ENCODE measurements at regions not wholly inside any gene's neighbourhood (a gene's known extent, or its start where the extent isn't known, plus 50 kb on each side); places are given as distances from the start of the nearest gene placed in this dataset.

DNA sequence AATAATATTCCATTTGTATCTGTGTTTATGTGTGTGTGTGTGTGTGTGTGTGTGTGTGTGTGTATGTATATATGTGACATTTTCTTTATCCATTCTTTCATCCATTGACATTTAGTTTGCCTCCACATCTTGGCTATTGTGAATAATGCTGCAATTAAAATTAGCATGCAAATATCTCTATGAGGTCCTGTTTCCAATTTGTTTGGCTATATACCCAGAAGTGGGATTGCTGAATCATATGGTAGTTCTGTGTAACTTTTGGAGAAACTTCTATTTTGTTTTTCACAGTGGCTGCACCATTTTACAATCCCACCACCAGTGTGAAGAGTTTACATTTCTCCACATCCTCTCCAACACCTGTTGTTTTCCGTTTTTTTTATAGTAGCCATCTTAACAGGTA is 53.1 kb downstream of the CH25H start:
- intact Hi-C loops (cut with DNase I), result no loop called here
- DNase-seq, result no peak

DNA sequence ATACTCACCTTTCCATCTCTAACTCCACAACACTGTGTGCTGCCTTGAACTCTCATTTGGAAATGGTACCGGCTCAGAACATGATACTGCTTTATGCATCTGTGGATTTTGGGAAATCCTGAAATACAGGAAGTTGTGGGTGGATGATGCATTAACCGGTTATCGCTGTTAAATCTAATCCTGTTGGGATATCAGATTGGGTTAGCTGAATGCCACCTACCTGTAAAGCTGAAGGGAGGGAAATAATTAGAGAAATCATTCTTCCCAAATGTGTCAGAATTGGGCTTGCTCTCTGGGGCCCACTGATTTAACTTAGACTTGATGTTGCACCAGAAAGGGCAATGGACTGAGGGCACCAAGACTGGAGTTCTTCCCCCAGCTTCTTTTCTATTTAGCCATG is 54.0 kb downstream of the CH25H start:
- no peak for DNase-seq
- intact Hi-C loops (cut with DNase I), result no loop called here

DNA sequence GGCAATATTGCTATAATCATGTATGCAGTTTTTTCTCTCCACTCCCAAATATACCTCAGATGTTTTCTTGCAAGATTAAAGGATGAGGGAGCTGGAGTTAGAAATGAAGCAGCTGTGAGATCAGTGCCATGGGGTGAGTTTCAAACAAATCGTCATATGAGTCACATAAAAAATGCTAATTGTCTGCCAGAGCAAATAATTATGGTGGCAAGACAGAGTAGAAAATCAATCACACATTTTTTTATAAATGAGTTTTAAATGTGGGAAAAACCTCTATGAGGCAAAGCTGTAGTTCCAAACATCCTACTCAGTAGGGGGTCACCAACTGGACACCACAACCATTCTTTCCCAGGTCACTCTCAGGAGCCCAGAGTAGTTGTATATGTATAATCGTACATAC is 55.3 kb downstream of the CH25H start:
- DNase-seq, result no peak
- intact Hi-C loops (cut with DNase I), result no loop called here

DNA sequence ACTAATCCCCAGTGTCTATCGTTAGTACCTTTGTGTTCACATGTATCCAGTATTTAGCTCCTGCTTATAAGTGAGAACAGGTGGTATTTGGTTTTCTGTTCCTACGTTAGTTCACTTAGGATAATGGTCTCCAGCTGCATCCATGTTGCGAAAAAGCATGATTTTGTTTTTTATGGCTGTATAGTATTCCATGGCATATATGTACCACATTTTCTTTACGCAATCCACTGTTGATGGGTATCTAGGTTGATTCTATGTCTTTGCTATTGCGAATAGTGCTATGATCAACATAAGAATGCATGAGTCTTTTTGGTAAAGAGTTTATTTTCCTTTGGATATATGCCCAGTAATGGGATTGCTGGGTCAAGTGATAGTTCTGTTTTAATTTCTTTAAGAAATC is 59.1 kb downstream of the CH25H start:
- intact Hi-C loops (cut with DNase I), result no loop called here
- DNase-seq, result no peak

DNA sequence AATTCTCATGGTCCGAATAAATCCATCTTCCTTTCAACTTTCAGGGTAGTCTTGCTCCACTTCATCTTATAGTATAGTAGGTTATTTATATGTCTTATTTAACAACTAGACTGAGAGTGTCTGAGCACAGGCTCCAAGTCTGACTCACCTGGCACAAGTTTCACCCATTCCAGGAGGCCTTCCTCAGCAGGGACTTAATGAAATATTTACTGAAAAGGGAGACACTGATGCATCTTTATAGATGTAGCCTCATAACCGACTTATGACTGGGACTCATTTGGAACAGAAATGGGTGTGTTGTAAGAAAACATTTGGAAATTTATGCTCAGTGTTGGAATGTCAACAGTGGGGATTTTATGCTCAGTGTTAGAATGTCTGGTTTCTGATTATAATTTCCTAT is 59.9 kb downstream of the CH25H start:
- DNase-seq, result no peak
- intact Hi-C loops (cut with DNase I), result no loop called here

DNA sequence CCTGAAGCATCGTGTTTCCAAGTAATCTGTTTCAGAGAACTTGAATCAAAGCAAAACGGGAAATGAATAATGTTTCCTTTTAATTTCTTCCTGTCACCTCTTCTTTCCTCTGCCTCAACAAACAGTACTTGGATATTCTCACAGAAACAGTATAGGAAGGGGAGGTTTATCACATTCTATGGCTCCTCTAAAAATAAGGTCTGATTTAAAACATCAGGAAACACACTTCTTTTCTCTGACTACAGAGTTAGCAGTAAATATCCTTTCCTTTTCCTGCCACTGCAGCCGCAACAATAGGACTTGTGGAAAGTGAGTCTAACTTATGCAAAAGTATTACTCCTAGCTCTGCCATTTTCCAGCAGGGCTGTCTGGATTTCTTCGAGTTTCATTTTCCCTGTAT is 62.3 kb downstream of the CH25H start:
- intact Hi-C loops (cut with DNase I), result no loop called here
- no peak for DNase-seq

DNA sequence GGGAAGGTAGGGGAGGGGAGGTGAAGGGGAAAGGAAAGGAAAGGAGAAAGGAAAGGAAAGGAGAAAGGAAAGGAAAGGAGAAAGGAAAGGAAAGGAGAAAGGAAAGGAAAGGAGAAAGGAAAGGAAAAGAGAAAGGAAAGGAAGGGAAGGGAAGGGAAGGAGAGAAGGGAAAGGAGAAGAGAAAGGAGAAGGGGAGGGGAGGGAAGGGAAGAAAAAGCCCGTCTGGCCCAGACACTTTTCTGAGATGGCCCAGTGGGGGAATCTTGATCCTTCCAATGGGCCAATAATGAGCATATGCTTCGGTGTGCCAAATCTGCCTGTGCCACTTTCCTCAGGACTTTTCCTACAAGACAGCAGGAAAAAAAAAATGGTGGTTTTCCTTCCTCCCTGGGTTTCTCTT is 64.5 kb downstream of the CH25H start:
- intact Hi-C loops (cut with DNase I), result no loop called here
- DNase-seq, result no peak

DNA sequence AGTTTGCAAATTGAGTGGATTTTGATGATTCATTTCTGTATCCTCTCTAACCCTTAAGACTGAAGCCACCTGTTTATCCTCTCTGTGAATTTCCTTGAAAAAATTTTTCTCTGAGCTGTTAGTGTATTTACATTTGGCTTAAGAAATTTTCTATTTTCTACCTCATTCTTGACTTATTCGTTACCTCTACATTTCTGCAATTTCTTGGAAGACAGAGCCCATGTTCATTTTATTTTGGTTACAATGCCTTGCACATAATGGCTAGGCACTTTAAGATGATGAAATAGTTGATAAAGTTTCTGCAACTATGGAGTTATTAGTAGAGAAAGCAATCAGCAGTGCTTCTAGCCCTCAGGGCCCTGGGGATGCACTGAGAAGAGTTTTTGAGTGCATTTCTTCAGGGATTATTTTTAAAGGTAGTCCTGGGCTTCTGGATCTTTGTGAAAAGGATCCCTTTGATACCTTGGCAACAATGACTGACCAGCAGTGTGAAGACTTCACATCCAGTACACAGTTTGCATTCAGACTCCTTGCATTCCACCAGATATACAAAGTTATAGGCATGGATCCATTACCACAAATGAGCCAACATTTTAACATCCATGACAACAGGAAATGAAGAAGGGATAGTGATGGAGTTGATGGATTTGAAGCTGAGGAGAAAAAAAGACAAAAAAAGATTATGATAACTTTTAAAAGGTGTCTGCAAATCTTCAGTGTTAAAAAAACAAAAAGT is 68.2 kb downstream of the CH25H start:
- intact Hi-C loops (cut with DNase I), result no loop called here
- no peak for DNase-seq

DNA sequence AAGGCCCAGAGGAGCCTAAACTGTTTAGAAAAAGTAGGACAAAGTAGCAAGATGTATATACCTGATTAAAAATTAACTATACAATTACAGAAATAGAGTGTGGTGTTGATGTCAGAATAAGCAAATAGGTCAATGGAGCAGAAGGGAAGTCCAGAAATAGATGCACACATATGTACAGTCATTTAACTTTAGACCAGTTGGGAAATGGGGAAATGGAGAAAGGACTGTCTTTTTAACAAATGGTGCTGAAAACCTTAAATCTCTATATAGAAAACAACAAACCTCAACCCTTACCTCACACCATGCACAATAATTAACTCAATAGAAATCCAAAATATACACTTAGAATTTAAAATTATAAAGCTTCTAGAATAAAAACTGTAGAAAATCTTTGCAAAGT is 72.2 kb downstream of the CH25H start:
- DNase-seq, result no peak
- intact Hi-C loops (cut with DNase I), result no loop called here

DNA sequence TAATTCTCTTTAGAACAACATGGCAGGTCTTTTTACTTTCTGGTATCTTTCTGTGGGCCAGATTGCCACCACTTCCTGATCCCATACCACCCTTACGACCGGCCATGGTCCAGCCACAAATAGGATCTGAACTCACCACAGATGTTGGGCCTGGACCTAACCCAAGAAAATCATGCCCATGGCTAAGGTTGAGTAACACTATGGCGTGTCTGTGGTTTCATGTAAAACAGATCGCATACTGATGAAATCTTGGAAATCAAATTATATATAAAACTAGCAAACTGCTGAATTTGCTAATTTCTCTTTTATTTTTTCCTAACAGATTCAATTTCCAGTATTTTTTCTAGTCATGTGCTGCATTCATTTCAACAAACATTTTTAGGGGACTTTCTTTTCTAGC is 77.2 kb downstream of the CH25H start:
- intact Hi-C loops (cut with DNase I), result no loop called here
- peak in 32 of 42 donors; percentile 4 to 61 (median 22) for DNase-seq

DNA sequence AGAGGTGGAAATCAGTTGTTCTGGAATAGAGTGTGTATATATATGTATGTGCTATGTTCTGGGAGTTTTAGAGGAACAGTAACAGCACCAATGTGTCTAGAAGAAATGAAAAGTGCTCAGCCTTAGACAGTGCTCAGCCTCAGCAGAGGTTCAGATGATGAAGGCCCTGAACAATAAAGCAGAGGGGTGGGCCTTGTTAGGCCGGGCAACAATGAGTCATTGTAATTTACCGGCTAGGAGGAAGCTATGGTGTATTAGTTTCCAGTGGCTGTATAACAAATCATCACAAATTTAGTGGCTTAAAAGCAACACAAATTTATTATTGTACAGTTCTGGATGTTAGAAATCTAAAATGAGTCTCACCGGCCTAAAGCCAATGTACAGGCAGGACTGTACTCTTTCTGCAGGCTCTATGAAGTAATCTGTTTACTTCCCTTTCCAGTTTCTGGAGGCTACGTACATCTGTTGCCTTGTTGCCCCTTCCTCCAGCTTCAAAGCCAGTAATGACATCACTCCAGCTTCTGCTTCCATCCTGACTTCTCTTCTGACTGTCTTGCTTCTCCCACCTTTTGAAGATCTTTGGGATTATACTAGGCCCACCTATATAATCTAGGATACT is 84.6 kb downstream of the CH25H start:
- DNase-seq, result peak in 5 of 42 donors; percentile 15 to 39 (median 17)
- intact Hi-C loops (cut with DNase I), result no loop called here

DNA sequence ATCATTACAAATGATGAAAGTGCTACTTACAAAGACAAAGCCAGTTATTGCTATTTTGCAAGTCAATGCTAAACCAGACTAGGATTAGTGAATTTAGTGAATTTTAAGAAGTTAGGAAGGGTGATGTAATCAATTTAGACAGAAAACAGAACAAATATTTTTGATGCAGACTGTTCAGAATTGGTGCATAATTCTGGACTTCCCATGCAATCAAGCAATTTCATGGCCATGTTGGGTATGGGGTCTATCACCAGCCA is 85.4 kb downstream of the CH25H start:
- DNase-seq, result no peak
- intact Hi-C loops (cut with DNase I), result no loop called here

DNA sequence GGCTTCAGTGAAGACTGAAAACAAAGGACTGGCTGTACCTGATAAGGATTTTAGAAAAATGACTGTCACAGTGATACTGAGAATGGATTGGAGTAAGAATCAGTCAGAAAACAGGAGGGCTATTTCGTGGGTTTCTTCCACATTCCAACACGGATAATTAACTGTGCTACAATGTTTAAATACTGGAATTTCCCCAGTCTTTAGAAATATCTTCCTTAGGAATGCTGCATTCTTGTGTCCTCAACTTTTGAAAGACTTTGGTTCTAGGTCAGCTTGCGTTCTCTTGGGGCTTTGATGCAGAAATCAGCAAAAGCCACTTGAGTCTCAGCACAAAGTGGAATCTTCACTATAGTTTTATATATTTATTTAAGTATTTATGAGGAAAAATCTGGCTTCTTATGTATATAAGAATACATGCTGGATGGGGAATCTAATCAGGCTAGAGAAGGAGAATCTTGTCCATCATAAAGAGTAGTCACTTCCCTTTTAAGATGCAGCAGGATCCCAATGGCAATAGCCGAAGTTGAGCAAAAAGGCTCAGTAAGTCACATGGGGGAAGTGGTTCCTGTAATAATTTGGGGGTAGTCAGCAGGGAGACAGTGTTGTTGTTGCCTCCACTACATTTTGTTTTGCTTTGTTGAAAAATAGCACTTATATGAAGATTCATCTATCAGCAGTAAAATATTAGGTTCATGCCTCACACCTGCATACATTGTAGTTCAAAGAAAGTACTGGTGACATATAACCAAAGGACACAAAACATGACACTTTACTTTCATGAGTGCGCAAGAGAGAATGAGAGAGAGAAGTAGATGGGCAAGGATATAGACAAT is 86.0 kb downstream of the CH25H start:
- DNase-seq, result peak in 1 of 42 donors; percentile 15
- intact Hi-C loops (cut with DNase I), result no loop called here

DNA sequence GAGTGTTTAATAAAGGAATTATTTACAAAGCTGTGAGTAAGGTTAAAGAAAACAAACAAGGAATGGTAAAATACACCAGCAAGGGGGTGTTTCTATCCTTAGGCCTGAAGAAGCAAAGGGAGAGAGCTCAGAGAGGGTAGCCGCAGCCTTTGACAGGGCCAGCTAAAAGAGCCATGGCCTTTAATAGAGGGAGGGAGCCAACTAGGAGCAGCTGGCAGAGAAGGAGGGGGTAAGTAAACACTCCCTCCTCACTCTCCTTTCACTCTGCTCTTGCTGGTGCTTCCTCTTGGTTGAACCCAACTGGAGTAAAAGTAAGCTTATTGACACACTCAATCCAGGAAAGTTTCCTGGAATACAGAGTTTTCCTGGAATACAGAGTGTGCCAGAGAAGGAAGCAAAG is 87.5 kb downstream of the CH25H start:
- intact Hi-C loops (cut with DNase I), result no loop called here
- DNase-seq, result no peak

DNA sequence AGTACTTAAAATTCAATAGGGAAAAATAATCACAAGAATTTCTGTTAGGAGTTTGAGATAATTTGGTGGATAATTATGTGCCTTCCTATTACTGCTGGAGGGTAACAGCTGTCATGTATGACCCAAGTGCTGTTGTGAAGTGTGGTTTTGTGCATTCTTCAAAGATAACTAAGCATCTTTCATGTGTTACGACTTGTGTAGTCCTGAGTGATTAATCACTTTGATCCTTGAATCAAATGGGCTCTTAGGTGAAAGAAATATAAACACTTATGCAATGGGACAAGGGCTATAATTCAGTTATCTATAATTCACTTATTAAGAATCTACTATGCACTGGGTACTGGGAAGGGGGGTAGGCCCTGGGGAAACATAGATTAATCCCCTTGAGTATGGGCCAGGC is 89.0 kb downstream of the CH25H start:
- DNase-seq, result no peak

DNA sequence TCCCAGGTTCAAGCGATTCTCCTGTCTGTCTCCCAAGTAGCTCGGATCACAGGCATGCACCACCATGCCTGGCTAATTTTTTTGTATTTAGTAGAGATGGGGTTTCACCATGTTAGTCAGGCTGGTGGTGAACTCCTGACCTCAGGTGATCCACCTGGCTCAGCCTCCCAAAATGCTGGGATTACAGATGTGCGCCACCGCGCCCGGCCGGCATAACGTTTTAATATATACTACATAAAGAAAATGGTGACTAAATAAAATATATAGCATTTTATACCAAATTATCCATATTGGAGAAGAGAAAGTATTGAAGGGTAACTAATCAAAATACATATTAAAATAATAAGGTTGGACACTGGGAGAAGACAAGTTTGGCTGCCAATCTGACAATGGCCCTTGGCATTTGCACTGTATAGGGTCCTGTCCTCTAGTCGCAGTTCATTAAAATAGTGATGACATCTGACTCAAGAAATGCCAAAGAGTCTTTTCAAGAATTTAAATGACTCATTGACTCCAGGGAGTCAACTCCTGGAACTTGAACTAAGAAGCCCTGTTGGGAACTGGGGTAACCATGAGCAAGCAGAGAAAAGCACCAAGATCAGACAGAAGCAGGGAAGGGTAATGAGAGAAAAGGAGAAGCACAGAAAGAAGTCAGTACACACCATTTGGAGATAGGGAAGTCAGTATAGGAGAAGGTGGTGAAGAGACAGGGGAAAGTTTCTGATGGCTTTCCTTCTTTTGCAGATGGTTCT is 91.1 kb downstream of the CH25H start:
- no peak for DNase-seq
- intact Hi-C loops (cut with DNase I), result no loop called here

More for the DNA sequence above, 89.0 kb downstream of the CH25H start:
- intact Hi-C loops (cut with DNase I), result no loop called here

DNA sequence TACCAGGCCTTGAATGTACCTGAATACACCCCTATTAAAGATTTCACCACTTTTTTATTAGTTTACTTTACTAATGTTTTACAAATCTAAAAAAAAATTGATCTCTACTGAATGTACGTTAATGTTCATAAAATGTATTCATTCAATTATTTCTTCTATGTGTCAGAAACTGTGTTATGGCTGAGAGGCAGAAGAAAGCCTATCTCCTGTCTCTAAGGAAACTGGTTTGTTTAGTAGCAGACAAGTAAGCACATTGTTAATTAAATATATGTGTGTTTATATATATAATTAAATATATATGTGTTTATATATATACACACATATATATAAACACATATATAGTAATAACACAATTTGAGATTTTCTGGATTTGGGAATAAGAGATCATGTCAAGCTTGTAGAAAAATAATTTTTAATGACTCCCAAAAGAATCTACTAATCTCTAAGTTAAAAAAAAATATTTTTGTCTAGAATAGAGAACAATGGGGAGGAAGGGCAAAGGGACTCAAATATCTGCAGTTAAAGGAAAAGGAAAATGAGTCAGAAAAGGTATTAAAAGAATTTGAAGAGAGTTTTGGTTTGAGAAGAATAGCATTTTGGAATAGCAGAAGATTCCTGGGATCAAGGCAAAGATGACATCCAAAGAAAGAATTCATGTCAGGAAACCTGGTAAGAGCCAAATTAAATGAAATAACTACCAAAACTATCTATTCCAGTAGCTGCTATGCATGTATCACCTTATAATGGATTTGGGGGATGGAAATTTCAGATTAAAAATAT is 92.1 kb downstream of the CH25H start:
- intact Hi-C loops (cut with DNase I), result no loop called here
- DNase-seq, result no peak

DNA sequence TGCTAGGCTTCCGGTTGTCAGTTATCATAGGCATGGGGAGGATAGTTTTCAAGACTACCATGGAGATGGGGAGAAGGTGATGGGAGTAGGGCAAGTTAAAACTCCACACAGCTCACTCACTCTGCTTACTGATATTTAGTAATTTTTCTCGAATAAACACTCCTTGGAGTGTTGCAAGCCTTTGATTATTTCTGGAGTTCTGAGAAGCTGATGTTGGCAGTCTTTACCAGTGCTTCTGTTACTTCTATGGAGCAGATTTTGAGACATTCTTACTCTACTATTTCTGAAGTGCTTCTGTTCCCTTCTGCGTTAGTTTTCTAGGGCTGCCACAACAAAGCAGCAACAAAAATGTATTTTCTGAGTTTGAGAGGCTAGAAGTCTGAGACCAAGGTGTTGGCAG is 104.4 kb downstream of the CH25H start:
- no peak for DNase-seq

DNA sequence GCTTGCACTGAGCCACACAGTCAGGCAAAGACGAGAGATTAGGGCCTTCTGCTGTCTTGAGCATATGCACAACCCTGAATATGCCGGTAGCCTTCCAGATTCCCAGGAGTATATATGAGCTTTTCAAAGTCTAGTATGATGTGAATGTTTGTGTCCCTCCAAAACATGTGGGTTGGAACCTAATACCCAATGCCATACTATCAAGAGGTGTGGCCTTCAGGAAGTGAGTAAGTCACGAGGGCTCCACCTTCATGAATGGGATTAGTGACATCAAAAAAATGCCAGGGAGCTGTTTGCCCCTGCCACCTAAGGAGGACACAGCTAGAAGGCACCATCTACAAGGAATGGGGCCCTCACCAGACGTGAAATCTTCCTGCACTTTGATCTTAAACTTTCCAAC is 105.2 kb downstream of the CH25H start:
- intact Hi-C loops (cut with DNase I), result no loop called here
- no peak for DNase-seq

More for the DNA sequence above, 104.4 kb downstream of the CH25H start:
- intact Hi-C loops (cut with DNase I), result no loop called here
